Upper lobe of left lung (tissue), 4 donors: ENCODE measurements at regions not wholly inside any gene's neighbourhood (a gene's known extent, or its start where the extent isn't known, plus 50 kb on each side); places are given as distances from the start of the nearest gene placed in this dataset.
"Not testable (repeated sequence)": the region's sequence is repeated elsewhere in the genome, so short reads cannot be mapped to it uniquely, and the experiment has no call there.

Experiments used
- CTCF ChIP-seq, 6 experiments: fragments of 450-650 bp in 4 of 6; fragments of 200-600 bp in 2 of 6; sonication (generic) in 2 of 6; IDR thresholded peaks; one replicate each; pipeline ENCODE4 v1.5.1; 2016 to 2019; ENCODE audit warnings: antibody characterized with exemption in 6 of 6
- POLR2AphosphoS5 ChIP-seq, 2 donors: sonication (generic); formaldehyde crosslinking; IDR thresholded peaks; one replicate each; pipeline ENCODE4 v1.5.1; 2017; ENCODE audit warnings: antibody characterized with exemption in 2 of 2

- TF ChIP-seq CTCF, POLR2AphosphoS5 (IDR thresholded peaks at IDR 0.05): not testable (repeated sequence)
Observed at GRCh38 chr13:79173691-79174090, 232.4 kb downstream of the RBM26 start.
